ENCODE measurements at regions not wholly inside any gene's neighbourhood (a gene's known extent, or its start where the extent isn't known, plus 50 kb on each side); places are given as distances from the start of the nearest gene placed in this dataset.

DNA sequence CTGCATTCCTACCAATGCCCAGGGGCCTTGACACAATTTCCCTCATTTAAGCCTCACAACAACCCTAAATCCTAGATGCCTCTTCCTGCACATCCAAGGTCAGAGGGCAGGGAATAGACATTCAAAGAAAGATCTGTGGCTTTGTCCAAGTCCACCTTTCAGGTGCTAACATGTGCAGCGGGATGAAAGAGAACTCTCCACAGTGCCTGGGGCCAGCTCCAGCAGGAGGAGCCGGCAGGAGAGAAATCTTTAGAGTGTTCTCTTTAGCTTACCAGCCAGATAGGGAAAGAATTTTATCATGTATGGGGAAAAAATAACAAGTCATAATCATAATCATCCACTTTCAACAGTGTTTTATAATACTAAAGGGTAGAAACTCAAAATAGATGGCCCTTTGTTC lies 319.7 kb downstream of the MATN1 start:
- no peak for TF ChIP-seq EZH2phosphoT487 (IDR thresholded peaks at IDR 0.05; ENCODE audit: borderline replicate concordance)
- TF ChIP-seq, protein P1, sequence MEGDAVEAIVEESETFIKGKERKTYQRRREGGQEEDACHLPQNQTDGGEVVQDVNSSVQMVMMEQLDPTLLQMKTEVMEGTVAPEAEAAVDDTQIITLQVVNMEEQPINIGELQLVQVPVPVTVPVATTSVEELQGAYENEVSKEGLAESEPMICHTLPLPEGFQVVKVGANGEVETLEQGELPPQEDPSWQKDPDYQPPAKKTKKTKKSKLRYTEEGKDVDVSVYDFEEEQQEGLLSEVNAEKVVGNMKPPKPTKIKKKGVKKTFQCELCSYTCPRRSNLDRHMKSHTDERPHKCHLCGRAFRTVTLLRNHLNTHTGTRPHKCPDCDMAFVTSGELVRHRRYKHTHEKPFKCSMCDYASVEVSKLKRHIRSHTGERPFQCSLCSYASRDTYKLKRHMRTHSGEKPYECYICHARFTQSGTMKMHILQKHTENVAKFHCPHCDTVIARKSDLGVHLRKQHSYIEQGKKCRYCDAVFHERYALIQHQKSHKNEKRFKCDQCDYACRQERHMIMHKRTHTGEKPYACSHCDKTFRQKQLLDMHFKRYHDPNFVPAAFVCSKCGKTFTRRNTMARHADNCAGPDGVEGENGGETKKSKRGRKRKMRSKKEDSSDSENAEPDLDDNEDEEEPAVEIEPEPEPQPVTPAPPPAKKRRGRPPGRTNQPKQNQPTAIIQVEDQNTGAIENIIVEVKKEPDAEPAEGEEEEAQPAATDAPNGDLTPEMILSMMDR (conservative IDR thresholded peaks at IDR 0.05; ENCODE audit: low read length): no peak
- H3K9me3 ChIP-seq (ENCODE audit: insufficient read depth, low read depth, low read length): no peaks in the 10 kb centered on the region

DNA sequence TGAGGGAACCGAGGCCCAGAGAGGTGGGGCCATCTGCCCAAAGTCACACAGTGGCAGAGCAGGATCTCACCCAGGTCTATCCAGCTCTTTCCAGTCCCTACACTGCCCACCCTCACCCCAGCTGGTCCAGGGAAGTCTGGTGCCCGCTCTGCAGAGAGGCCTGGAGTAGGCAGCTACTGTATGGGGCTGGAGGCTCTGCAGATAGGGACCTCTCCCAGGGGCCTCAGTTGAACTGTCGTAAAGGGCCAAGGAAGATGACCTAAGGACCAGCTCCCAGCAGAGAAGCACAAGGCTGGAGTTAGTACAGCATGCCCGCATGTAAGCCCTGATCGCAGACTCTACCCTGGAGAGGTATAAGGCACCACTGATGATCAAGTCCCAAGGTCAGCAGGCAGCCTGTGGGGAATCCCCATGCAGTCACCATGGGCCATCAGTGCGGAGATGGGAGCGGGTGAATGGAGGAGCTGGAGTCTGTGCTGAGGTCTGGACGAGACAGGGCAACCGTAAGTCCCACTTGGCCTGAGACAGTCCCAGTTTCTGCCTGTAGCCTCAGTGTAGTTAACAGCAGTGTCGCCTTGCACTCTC lies 320.2 kb downstream of the MATN1 start:
- Histone ChIP-seq H2AFZ (ENCODE audit: low read length) (no peak overlapping the region), H3K9me3 (ENCODE audit: insufficient read depth, low read depth, low read length) (no peaks in the 10 kb centered on the region), H3K4me1 (ENCODE audit: insufficient read depth, low read length, poor library complexity, severe bottlenecking) (no peaks in the 10 kb centered on the region), H3K27me3 (ENCODE audit: insufficient read depth, low read length, poor library complexity, severe bottlenecking) (no peaks in the 10 kb centered on the region), H3K9me2 (replicated peaks; ENCODE audit: low read depth, low read length) (no peaks in the 10 kb centered on the region), H4K20me1 (ENCODE audit: insufficient read depth, low read length, poor library complexity, severe bottlenecking) (no peaks in the 10 kb centered on the region), H3K4me2 (ENCODE audit: low read depth, low read length, poor library complexity, severe bottlenecking) (no peak overlapping the region), H3K36me3 (ENCODE audit: insufficient read depth, low read length) (no peaks in the 10 kb centered on the region), H3K9ac (ENCODE audit: low read depth, low read length, poor library complexity, severe bottlenecking) (no peak overlapping the region), H3K79me2 (ENCODE audit: insufficient read depth, low read length) (no peaks in the 10 kb centered on the region), H3K4me3 (ENCODE audit: low read length, poor library complexity, severe bottlenecking) (no peak overlapping the region), H3F3A (ENCODE audit: low read depth) (no peaks in the 10 kb centered on the region)
- TF ChIP-seq EZH2phosphoT487 (IDR thresholded peaks at IDR 0.05; ENCODE audit: borderline replicate concordance): no peak
- TF ChIP-seq, protein P1 (conservative IDR thresholded peaks at IDR 0.05; ENCODE audit: low read length): no peak

More for the DNA sequence above, 319.7 kb downstream of the MATN1 start:
- Histone ChIP-seq H3F3A (ENCODE audit: low read depth) (no peaks in the 10 kb centered on the region), H3K4me3 (ENCODE audit: low read length, poor library complexity, severe bottlenecking) (no peak overlapping the region), H3K36me3 (ENCODE audit: insufficient read depth, low read length) (no peaks in the 10 kb centered on the region), H3K9me2 (replicated peaks; ENCODE audit: low read depth, low read length) (no peaks in the 10 kb centered on the region), H3K4me1 (ENCODE audit: insufficient read depth, low read length, poor library complexity, severe bottlenecking) (no peaks in the 10 kb centered on the region), H2AFZ (ENCODE audit: low read length) (no peak overlapping the region), H4K20me1 (ENCODE audit: insufficient read depth, low read length, poor library complexity, severe bottlenecking) (no peaks in the 10 kb centered on the region), H3K4me2 (ENCODE audit: low read depth, low read length, poor library complexity, severe bottlenecking) (no peak overlapping the region), H3K27me3 (ENCODE audit: insufficient read depth, low read length, poor library complexity, severe bottlenecking) (no peaks in the 10 kb centered on the region), H3K79me2 (ENCODE audit: insufficient read depth, low read length) (no peaks in the 10 kb centered on the region), H3K9ac (ENCODE audit: low read depth, low read length, poor library complexity, severe bottlenecking) (no peak overlapping the region)

DNA sequence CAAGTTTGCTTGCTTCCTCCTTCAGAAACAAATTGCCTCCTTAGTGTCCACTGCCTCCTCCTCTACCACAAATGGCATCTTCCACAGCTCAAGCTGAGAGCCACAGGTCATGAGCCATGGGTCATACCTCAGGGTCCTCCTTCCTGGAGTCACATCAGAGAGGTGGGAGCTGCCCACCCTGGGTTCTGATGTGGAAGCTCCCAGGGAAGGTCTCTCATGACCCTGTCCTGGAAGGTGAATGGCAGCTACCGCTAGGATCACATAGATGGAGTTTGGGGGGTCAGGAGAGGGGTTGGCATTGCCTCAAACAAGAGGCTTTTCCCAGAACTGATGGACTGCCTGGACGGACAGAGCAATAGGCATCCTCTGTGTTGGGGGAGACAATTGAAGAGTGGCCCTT lies 321.4 kb downstream of the MATN1 start:
- no peaks in the 10 kb centered on the region for H3K9me2 ChIP-seq (replicated peaks; ENCODE audit: low read depth, low read length)
- H3F3A ChIP-seq (ENCODE audit: low read depth): no peaks in the 10 kb centered on the region
- no peaks in the 10 kb centered on the region for H3K27me3 ChIP-seq (ENCODE audit: insufficient read depth, low read length, poor library complexity, severe bottlenecking)
- H3K4me2 ChIP-seq (ENCODE audit: low read depth, low read length, poor library complexity, severe bottlenecking): no peak overlapping the region
- H3K4me1 ChIP-seq (ENCODE audit: insufficient read depth, low read length, poor library complexity, severe bottlenecking): no peaks in the 10 kb centered on the region
- H3K79me2 ChIP-seq (ENCODE audit: insufficient read depth, low read length): no peaks in the 10 kb centered on the region
- no peak overlapping the region for H3K4me3 ChIP-seq (ENCODE audit: low read length, poor library complexity, severe bottlenecking)
- no peak overlapping the region for H2AFZ ChIP-seq (ENCODE audit: low read length)
- no peaks in the 10 kb centered on the region for H3K36me3 ChIP-seq (ENCODE audit: insufficient read depth, low read length)
- H3K9ac ChIP-seq (ENCODE audit: low read depth, low read length, poor library complexity, severe bottlenecking): no peak overlapping the region
- H4K20me1 ChIP-seq (ENCODE audit: insufficient read depth, low read length, poor library complexity, severe bottlenecking): no peaks in the 10 kb centered on the region
- TF ChIP-seq, protein P1 (conservative IDR thresholded peaks at IDR 0.05; ENCODE audit: low read length): no peak
- TF ChIP-seq EZH2phosphoT487 (IDR thresholded peaks at IDR 0.05; ENCODE audit: borderline replicate concordance): no peak
- H3K9me3 ChIP-seq (ENCODE audit: insufficient read depth, low read depth, low read length): no peaks in the 10 kb centered on the region
